GM23338 (cell line): ENCODE measurements at regions not wholly inside any gene's neighbourhood (a gene's known extent, or its start where the extent isn't known, plus 50 kb on each side); places are given as distances from the start of the nearest gene placed in this dataset.
A peak's percentile ranks its signal among the peaks of the same experiment; 100 is the strongest.

Experiments
- ATAC-seq: fragments of 200-7000 bp; cut with Tn5 transposase; 3 replicates; pipeline ENCODE4 v1.9.1; 2020
- DNase-seq: peaks from one replicate; pipeline ENCODE4 v3.0.0-alpha.2; 2015; ENCODE audit warnings: low spot score
- H2AFZ ChIP-seq: fragments of 200-600 bp; sonication (generic); 2 replicates; pipeline ENCODE4 v1.8.0; 2016; ENCODE audit warnings: antibody characterized with exemption, mild to moderate bottlenecking, moderate library complexity
- H3F3A ChIP-seq: fragments of 200-600 bp; sonication (generic); replicated peaks from 2 replicates; pipeline ENCODE4 v1.8.0; 2017; ENCODE audit warnings: antibody characterized with exemption, mixed run types, low read depth
- H3K27ac ChIP-seq: fragments of 200-600 bp; sonication (generic); 2 replicates; pipeline ENCODE4 v1.6.1; 2016; ENCODE audit warnings: low read depth
- H3K27me3 ChIP-seq: fragments of 200-600 bp; sonication (generic); 2 replicates; pipeline ENCODE4 v1.8.0; 2016; ENCODE audit warnings: mild to moderate bottlenecking, mixed run types, moderate library complexity; ENCODE audit not compliant: insufficient read depth
- H3K36me3 ChIP-seq: fragments of 200-600 bp; sonication (generic); 2 replicates; pipeline ENCODE4 v1.8.0; 2016; ENCODE audit warnings: mild to moderate bottlenecking; ENCODE audit not compliant: insufficient read depth
- H3K4me1 ChIP-seq: fragments of 200-600 bp; sonication (generic); 2 replicates; pipeline ENCODE4 v1.8.0; 2016; ENCODE audit warnings: mild to moderate bottlenecking, moderate library complexity; ENCODE audit not compliant: insufficient read depth
- H3K4me2 ChIP-seq: fragments of 200-600 bp; sonication (generic); 2 replicates; pipeline ENCODE4 v1.7.1; 2017; ENCODE audit warnings: mixed run types
- H3K4me3 ChIP-seq: fragments of 200-600 bp; sonication (generic); 2 replicates; pipeline ENCODE4 v1.6.1; 2016; ENCODE audit warnings: mixed run types
- H3K79me2 ChIP-seq: fragments of 200-600 bp; sonication (generic); replicated peaks from 2 replicates; pipeline ENCODE4 v1.8.0; 2017; ENCODE audit warnings: mild to moderate bottlenecking; ENCODE audit not compliant: insufficient read depth
- H3K9me2 ChIP-seq: fragments of 200-600 bp; sonication (generic); 2 replicates; pipeline ENCODE4 v1.8.0; 2017; ENCODE audit not compliant: insufficient read depth
- H4K20me1 ChIP-seq: fragments of 200-600 bp; sonication (generic); replicated peaks from 2 replicates; pipeline ENCODE4 v1.8.0; 2017; ENCODE audit warnings: mild to moderate bottlenecking; ENCODE audit not compliant: insufficient read depth
- H3K27ac Mint-ChIP-seq: 2 replicates; pipeline ENCODE4 v1.8.0; 2020; ENCODE audit warnings: inconsistent platforms, mild to moderate bottlenecking, moderate library complexity, mixed read lengths
- H3K27me3 Mint-ChIP-seq: 3 replicates; pipeline ENCODE4 v1.8.0; 2022; ENCODE audit warnings: low read depth, mild to moderate bottlenecking, moderate library complexity, mixed read lengths, inconsistent platforms; ENCODE audit not compliant: insufficient read depth, poor library complexity
- H3K36me3 Mint-ChIP-seq: 3 replicates; pipeline ENCODE4 v1.8.0; 2021; ENCODE audit warnings: low read depth, mild to moderate bottlenecking, inconsistent platforms, moderate library complexity, mixed read lengths
- H3K4me1 Mint-ChIP-seq: 3 replicates; pipeline ENCODE4 v1.8.0; 2020; ENCODE audit warnings: mild to moderate bottlenecking, inconsistent platforms, mixed read lengths
- H3K4me3 Mint-ChIP-seq: 3 replicates; pipeline ENCODE4 v1.8.0; 2021; ENCODE audit warnings: moderate library complexity, mild to moderate bottlenecking, inconsistent platforms, mixed read lengths
- H3K9me3 Mint-ChIP-seq: 3 replicates; pipeline ENCODE4 v1.8.0; 2020; ENCODE audit warnings: moderate library complexity, mild to moderate bottlenecking, inconsistent platforms, mixed read lengths
- EZH2 ChIP-seq: fragments of 200-600 bp; sonication (generic); IDR thresholded peaks from one replicate; pipeline ENCODE4 v1.8.0; 2017; ENCODE audit warnings: antibody characterized with exemption, mild to moderate bottlenecking, low read depth; ENCODE audit not compliant: unreplicated experiment
- NANOG ChIP-seq: IDR thresholded peaks from 2 replicates; pipeline ENCODE4 v1.6.1; 2016; ENCODE audit warnings: antibody characterized with exemption, borderline replicate concordance
- POLR2AphosphoS5 ChIP-seq: IDR thresholded peaks from 2 replicates; pipeline ENCODE4 v1.6.1; 2016; ENCODE audit warnings: antibody characterized with exemption, low read depth
- ZNF331 ChIP-seq: fragments of 250-450 bp; sonication (Bioruptor Pico); IDR thresholded peaks from 2 replicates; pipeline ENCODE4 v1.5.0; 2020; ENCODE audit warnings: low read depth, mild to moderate bottlenecking, moderate library complexity
- TF ChIP-seq, protein P1 (sequence below): IDR thresholded peaks from 2 replicates; pipeline ENCODE4 v1.6.1; 2016; ENCODE audit warnings: antibody characterized with exemption
- TF ChIP-seq, protein P2 (sequence below), 2 experiments: fragments of 200-600 bp in 1 of 2; sonication (generic) in 1 of 2; conservative IDR thresholded peaks; 2 replicates each; pipeline versions ENCODE4 v1.5.1 to v1.6.1; 2016 to 2017; ENCODE audit warnings: antibody characterized with exemption in 2 of 2, low read depth in 2 of 2, mild to moderate bottlenecking in 2 of 2, moderate library complexity in 1 of 2
- TF ChIP-seq, protein P3 (sequence below): fragments of 250-450 bp; sonication (Bioruptor Pico); IDR thresholded peaks from 2 replicates; pipeline ENCODE4 v1.5.0; 2020; ENCODE audit warnings: mild to moderate bottlenecking, moderate library complexity

DNA sequence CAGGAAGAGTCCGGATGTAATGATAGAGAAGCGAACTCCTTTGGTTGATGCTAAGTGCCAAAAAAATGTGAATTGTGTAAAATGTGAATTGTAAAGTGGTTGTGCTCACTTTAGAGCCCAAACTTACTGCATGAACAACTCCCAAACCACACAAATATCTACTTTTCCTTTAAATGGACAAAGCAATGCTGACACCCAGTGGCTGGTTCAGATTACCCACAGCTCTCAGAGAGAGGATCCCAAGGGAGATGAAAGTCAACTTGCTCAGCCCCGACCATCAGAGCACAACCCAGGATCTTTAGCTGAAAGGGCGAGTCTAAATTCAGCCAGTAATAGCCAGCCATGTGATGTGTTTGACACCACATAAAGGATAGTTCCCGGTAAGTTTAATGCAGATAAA is 133.7 kb downstream of the NMUR2 start:
- peak; percentile 90 for ATAC-seq

More for the DNA sequence above, 133.7 kb downstream of the NMUR2 start:
- Histone ChIP-seq H3K79me2 (no peaks in the 10 kb centered on the region), H3K4me3 (no peak overlapping the region), H3K36me3 (no peaks in the 10 kb centered on the region), H3K27me3 (no peaks in the 10 kb centered on the region), H3K4me2 (no peak overlapping the region), H3F3A (no peaks in the 10 kb centered on the region), H3K9me2 (no peaks in the 10 kb centered on the region), H2AFZ (0 out of 2 replicates have a peak overlapping the region, but pooled peaks have one; percentile 0), H3K4me1 (no peaks in the 10 kb centered on the region), H3K27ac (no peak overlapping the region), H4K20me1 (no peaks in the 10 kb centered on the region)
- H3K27ac Mint-ChIP-seq: no peak overlapping the region
- DNase-seq: peak; percentile 73
- peaks cover 3% of the 10 kb centered on the region for H3K27me3 Mint-ChIP-seq
- no peak for TF ChIP-seq EZH2
- TF ChIP-seq ZNF331 (CRISPR knock-in tag): peak; percentile 34; the same call in 1 of the 2 replicates
- TF ChIP-seq NANOG: no peak
- TF ChIP-seq, protein P1, sequence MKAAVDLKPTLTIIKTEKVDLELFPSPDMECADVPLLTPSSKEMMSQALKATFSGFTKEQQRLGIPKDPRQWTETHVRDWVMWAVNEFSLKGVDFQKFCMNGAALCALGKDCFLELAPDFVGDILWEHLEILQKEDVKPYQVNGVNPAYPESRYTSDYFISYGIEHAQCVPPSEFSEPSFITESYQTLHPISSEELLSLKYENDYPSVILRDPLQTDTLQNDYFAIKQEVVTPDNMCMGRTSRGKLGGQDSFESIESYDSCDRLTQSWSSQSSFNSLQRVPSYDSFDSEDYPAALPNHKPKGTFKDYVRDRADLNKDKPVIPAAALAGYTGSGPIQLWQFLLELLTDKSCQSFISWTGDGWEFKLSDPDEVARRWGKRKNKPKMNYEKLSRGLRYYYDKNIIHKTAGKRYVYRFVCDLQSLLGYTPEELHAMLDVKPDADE: no peak
- no peak for TF ChIP-seq POLR2AphosphoS5
- TF ChIP-seq, protein P2, sequence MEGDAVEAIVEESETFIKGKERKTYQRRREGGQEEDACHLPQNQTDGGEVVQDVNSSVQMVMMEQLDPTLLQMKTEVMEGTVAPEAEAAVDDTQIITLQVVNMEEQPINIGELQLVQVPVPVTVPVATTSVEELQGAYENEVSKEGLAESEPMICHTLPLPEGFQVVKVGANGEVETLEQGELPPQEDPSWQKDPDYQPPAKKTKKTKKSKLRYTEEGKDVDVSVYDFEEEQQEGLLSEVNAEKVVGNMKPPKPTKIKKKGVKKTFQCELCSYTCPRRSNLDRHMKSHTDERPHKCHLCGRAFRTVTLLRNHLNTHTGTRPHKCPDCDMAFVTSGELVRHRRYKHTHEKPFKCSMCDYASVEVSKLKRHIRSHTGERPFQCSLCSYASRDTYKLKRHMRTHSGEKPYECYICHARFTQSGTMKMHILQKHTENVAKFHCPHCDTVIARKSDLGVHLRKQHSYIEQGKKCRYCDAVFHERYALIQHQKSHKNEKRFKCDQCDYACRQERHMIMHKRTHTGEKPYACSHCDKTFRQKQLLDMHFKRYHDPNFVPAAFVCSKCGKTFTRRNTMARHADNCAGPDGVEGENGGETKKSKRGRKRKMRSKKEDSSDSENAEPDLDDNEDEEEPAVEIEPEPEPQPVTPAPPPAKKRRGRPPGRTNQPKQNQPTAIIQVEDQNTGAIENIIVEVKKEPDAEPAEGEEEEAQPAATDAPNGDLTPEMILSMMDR (conservative IDR thresholded peaks at IDR 0.05; ENCODE audit: low read depth in 2 of 2): peak; percentile 75 to 83
- TF ChIP-seq, protein P3, sequence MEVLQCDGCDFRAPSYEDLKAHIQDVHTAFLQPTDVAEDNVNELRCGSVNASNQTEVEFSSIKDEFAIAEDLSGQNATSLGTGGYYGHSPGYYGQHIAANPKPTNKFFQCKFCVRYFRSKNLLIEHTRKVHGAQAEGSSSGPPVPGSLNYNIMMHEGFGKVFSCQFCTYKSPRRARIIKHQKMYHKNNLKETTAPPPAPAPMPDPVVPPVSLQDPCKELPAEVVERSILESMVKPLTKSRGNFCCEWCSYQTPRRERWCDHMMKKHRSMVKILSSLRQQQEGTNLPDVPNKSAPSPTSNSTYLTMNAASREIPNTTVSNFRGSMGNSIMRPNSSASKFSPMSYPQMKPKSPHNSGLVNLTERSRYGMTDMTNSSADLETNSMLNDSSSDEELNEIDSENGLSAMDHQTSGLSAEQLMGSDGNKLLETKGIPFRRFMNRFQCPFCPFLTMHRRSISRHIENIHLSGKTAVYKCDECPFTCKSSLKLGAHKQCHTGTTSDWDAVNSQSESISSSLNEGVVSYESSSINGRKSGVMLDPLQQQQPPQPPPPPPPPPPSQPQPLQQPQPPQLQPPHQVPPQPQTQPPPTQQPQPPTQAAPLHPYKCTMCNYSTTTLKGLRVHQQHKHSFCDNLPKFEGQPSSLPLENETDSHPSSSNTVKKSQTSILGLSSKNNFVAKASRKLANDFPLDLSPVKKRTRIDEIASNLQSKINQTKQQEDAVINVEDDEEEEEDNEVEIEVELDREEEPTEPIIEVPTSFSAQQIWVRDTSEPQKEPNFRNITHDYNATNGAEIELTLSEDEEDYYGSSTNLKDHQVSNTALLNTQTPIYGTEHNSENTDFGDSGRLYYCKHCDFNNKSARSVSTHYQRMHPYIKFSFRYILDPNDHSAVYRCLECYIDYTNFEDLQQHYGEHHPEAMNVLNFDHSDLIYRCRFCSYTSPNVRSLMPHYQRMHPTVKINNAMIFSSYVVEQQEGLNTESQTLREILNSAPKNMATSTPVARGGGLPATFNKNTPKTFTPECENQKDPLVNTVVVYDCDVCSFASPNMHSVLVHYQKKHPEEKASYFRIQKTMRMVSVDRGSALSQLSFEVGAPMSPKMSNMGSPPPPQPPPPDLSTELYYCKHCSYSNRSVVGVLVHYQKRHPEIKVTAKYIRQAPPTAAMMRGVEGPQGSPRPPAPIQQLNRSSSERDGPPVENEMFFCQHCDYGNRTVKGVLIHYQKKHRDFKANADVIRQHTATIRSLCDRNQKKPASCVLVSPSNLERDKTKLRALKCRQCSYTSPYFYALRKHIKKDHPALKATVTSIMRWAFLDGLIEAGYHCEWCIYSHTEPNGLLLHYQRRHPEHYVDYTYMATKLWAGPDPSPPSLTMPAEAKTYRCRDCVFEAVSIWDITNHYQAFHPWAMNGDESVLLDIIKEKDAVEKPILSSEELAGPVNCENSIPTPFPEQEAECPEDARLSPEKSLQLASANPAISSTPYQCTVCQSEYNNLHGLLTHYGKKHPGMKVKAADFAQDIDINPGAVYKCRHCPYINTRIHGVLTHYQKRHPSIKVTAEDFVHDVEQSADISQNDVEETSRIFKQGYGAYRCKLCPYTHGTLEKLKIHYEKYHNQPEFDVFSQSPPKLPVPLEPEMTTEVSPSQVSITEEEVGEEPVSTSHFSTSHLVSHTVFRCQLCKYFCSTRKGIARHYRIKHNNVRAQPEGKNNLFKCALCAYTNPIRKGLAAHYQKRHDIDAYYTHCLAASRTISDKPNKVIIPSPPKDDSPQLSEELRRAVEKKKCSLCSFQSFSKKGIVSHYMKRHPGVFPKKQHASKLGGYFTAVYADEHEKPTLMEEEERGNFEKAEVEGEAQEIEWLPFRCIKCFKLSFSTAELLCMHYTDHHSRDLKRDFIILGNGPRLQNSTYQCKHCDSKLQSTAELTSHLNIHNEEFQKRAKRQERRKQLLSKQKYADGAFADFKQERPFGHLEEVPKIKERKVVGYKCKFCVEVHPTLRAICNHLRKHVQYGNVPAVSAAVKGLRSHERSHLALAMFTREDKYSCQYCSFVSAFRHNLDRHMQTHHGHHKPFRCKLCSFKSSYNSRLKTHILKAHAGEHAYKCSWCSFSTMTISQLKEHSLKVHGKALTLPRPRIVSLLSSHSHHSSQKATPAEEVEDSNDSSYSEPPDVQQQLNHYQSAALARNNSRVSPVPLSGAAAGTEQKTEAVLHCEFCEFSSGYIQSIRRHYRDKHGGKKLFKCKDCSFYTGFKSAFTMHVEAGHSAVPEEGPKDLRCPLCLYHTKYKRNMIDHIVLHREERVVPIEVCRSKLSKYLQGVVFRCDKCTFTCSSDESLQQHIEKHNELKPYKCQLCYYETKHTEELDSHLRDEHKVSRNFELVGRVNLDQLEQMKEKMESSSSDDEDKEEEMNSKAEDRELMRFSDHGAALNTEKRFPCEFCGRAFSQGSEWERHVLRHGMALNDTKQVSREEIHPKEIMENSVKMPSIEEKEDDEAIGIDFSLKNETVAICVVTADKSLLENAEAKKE (CRISPR knock-in tag): no peak
- peaks cover 6% of the 10 kb centered on the region; the same call in 2 of the 3 replicates for H3K9me3 Mint-ChIP-seq
- no peak overlapping the region for H3K4me3 Mint-ChIP-seq
- H3K36me3 Mint-ChIP-seq: no peaks in the 10 kb centered on the region; the same call in 2 of the 3 replicates
- H3K4me1 Mint-ChIP-seq: peaks cover 4% of the 10 kb centered on the region
